ENCODE measurements at regions not wholly inside any gene's neighbourhood (a gene's known extent, or its start where the extent isn't known, plus 50 kb on each side); places are given as distances from the start of the nearest gene placed in this dataset.
A peak's percentile ranks its signal among the peaks of the same experiment; 100 is the strongest.

GRCh38 chr12:124096109-124096508, 123.1 kb downstream of the ZNF664 start:
- DNase-seq (ENCODE audit: low spot score), result no peak

DNA sequence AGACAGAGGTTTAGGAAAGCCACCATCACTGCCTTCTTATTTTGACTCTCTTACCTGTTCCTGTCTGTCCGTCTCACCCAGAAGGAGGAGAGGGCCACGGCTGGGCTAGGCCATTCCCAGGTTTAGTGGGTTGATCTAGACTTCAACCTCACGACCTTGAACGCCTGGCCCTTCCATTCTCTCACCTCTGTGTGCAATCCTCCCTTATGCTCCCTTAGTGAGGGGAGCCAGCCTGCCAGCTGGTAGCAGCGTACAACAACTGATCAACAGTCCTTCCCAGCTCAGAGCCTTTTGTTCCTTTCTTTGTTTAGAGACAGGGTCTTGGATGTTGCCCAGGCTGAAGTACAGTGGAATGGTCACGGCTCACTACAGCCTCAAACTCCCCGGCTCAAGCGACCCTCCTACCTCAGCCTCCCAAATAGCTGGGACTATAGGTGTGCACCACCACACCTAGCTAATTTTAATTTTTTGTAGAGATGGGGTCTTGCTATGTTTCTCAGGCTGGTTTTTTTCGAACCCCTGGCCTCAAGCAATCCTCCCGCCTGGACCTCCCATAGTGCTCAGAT, 123.9 kb downstream of the ZNF664 start:
- no peak for DNase-seq (ENCODE audit: low spot score)

DNA sequence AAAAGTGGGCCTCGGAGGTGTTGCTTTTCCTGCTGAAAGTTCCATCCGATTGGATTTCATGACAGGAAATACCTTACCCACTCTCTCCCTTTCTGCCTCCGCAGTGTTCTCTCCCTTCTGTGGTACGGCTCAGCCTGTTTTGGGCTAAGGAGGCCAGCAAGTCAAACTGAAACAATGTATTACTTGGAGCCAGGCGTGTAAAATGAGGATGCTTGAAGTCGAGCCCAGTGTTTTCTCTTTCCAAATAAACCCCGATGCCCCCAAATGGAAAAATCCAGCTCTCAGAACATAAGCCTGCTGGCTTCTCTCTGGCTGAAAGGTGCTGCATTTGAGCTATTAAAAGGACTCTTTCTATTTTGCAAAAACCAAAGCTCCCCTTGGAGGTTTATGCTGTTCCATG, 124.7 kb downstream of the ZNF664 start:
- DNase-seq (ENCODE audit: low spot score), result no peak

GRCh38 chr12:124098101-124098757, 125.2 kb downstream of the ZNF664 start:
- DNase-seq (ENCODE audit: low spot score), result no peak

DNA sequence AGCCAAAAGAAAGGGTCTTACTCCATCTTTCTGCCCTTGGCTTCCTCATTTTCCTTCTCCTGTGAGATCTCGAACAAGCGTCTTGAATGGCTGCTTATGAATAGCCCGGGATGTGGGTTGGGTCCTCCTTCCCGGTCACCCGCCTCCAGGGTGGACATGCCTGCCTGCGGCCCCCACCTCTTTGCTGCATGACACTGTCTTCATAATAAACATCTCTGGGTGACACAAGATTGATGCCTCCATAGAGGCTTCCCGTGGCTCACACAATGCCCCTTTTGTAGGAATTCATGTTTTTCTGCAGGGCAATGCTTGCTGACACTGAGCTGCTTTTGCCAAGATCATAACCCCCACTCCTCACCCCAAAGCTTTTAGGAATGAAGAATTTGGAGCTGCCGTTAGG, 125.9 kb downstream of the ZNF664 start:
- no peak for DNase-seq (ENCODE audit: low spot score)

DNA sequence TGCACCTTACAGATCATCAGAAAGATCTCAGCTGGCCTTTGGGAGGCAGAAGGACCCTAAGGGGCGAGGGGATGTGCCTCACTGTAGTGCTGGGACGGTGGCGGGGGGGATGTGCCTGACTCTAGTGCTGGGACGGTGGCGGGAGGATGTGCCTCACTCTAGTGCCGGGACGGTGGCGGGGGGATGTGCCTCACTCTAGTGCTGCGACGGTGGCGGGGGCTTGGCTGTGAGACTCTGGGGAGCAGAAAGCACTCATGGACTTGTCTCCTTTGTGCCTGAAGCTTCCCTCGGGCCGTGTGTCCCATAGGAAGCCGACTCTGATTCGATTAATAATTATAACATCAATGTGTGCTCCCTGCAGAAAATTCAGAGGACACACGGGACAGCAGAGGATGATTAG, 126.6 kb downstream of the ZNF664 start:
- no peak for DNase-seq (ENCODE audit: low spot score)

GRCh38 chr12:124100572-124101178, 127.7 kb downstream of the ZNF664 start:
- no peak for DNase-seq (ENCODE audit: low spot score)

DNA sequence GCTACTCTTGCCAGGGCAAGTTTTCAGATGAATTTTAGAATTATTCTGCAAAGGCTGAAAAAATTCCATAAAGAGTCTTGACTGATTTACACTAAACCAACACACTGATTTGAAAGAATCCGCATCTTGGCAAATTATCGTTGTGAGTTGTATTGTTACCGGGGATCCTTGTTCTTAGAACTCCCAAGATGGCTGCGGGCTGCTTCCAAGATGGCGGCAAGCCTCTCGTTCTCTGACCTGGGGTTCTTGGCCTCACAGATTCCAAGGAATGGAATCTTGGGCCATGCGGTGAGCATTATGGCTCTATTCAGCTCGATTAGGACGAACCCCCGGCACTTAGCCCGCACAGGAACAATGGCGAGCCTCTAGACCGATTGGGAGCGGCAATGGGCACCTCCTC, 132.5 kb downstream of the ZNF664 start:
- DNase-seq (ENCODE audit: low spot score), result no peak

DNA sequence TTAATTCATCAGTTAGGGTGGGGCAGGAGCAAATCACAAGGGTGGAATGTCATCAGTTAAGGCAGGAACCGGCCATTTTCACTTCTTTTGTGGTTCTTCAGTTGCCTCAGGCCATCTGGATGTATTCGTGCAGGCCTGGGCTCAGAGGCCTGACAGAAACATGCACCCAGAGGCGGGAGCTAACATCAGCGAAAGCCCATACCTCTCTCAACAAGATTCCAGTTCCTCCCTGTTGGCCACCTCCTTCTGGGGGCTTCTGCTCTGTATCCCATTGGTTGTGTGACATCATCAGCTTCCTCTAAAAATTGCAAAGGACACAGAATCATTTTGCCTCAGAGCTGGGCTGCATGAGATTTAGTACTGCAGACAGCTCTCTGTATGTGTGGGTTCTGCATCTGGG, 134.3 kb downstream of the ZNF664 start:
- no peak for DNase-seq (ENCODE audit: low spot score)

DNA sequence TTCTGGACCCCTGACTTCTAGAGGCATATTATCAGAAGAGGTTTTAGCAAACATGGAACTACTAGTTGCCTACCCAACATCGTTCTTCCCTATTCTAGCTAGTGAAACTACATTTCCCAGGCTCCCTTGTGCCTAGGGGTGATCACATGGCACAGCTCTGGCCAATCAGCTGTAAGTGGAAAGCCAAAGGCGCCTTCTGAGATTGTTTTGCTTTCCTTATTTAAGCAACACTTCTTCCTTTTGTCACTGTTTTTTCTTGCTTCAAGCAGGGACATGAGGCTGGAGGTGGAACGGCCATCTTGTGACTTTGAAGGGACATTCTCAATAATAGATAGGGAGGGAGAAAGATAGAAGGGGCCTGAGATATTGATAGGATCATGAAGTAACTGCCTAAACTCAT, 136.7 kb downstream of the ZNF664 start:
- DNase-seq (ENCODE audit: low spot score), result peak; percentile 5

- no peak for DNase-seq (ENCODE audit: low spot score)
These were observed 137.4 kb downstream of the ZNF664 start for GRCh38 chr12:124110372-124110883.

- DNase-seq (ENCODE audit: low spot score), result no peak
These were observed 138.0 kb downstream of the ZNF664 start for GRCh38 chr12:124111006-124111405.

GRCh38 chr12:124114316-124114715, 141.3 kb downstream of the ZNF664 start:
- no peak for DNase-seq (ENCODE audit: low spot score)

DNA sequence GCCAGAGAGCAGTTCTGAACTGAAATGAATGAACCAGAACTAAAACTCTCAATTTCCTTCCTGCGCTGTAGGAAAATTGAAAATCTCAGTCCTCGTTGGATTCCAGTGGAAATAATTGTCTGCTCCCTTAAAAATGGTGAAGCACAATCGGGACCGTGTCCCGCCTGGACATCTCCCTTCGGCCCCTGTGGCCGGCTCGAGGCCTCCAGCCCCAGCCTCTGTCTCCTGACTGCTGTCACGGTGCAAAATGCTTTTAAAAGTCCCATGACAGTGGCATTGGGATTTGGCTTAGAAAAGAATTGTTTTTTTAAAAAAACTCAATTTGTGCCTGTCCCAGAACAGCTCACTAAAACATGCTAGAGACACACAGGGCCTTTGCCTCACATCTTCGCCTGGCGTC, 142.5 kb downstream of the ZNF664 start:
- no peak for DNase-seq (ENCODE audit: low spot score)

GRCh38 chr12:124115976-124116690, 143.1 kb downstream of the ZNF664 start:
- no peak for DNase-seq (ENCODE audit: low spot score)

GRCh38 chr12:124120739-124121138, 147.7 kb downstream of the ZNF664 start:
- no peak for DNase-seq (ENCODE audit: low spot score)

DNA sequence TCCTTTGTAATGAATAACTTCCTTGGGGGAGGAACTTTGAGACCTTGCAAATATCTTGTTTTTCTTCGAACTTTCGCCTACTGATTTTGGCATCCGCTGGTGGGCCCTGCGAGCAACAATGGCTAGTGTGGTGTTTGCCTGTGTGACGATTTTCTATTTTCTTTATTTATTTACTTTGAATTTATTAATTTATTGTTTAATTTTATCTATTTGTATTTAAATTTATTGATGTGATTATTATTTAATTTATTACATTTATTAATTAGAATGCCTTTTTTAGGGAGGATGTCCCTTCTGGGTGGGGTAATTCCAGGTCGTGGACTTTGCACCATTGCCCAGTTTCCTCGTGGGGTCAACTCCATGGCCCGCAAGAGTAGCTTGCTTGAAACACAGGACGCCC, 149.7 kb downstream of the ZNF664 start:
- DNase-seq (ENCODE audit: low spot score), result no peak

GRCh38 chr12:124123296-124124000, 150.4 kb downstream of the ZNF664 start:
- no peak for DNase-seq (ENCODE audit: low spot score)

GRCh38 chr12:124125203-124125871, 152.3 kb downstream of the ZNF664 start:
- no peak for DNase-seq (ENCODE audit: low spot score)

DNA sequence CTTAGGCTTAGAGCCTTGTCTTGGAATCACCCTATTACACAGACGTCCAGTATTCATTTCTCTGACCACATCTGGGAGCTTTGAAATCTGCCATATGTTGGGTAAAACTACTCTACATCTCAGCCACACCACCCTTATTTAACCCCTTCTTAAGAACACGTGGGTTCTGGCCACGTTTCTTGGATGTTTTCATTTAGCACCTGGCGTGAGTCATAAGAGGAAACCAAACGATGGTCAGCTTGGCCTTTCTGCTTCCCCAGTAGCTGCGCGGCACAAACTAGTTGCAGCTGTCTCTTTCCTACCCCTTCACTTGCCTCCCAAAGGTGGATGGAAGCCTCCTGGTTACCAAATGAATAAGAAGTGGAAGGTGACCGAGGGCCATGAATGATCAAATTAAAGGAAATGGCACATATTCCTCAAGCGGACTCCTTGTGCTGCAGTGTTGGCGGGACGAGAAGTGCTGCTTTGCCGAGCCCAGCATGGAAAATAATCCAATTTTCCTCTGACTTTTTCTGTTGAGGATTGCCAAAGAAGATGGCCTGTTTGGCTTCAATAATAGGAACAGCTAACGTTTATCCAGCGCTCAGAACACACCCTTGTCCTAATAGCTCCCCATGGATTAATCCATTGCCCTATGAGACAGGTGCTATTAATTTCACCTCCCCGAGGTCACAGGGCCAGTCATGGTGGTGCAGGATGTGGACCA, 154.1 kb downstream of the ZNF664 start:
- DNase-seq (ENCODE audit: low spot score), result no peak

DNA sequence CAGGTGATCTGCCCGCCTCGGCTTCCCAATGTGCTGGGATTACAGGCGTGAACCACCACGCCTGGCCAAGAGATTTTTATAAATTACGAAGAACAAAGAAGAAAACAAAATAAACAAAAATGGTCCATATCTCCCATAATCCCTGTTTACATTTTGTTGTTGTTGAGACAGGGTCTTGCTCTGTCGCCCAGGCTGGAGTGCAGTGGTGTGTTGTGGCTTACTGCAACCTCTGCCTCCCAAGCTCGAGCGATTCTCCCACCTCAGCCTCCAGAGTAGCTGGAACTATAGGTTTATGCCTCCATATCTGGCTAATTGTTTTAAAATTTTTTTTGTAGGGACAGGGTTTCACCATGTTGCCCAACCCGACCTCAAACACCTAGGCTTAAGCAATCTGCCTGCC, 156.1 kb downstream of the ZNF664 start:
- DNase-seq (ENCODE audit: low spot score), result no peak
